HG02840 (cell line): ENCODE measurements at regions not wholly inside any gene's neighbourhood (a gene's known extent, or its start where the extent isn't known, plus 50 kb on each side); places are given as distances from the start of the nearest gene placed in this dataset.
"Not testable (repeated sequence)": the region's sequence is repeated elsewhere in the genome, so short reads cannot be mapped to it uniquely, and the experiment has no call there.

Source experiments
- ATAC-seq: cut with Tn5 transposase; IDR thresholded peaks from one replicate; pipeline ENCODE4 v1.9.1; 2021; ENCODE audit warnings: mild to moderate bottlenecking, moderate library complexity, moderate number of reproducible peaks; ENCODE audit not compliant: unreplicated experiment, low FRiP score

- ATAC-seq: no peak
Measured at GRCh38 chr2:194896871-194897270, 760.2 kb upstream of the SLC39A10 start.

DNA sequence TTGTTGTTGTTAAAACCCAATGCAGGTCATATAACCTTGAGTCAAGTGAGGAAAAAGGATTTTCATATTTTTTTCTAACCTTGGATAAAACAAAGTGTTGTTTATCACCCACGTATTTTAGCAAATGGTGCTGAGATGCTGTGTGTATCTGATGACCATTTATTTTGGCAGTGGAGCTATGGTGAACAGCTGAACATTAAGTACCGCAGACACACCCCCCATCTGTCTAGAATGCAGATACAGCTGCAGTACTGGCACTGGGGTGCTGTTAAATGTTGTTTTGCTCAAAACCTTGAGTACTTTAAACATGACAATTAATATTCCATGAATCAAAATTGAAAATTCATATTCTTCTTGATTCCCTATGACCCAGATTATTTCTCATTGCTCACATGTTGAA lies 773.3 kb upstream of the SLC39A10 start:
- no peak for ATAC-seq

DNA sequence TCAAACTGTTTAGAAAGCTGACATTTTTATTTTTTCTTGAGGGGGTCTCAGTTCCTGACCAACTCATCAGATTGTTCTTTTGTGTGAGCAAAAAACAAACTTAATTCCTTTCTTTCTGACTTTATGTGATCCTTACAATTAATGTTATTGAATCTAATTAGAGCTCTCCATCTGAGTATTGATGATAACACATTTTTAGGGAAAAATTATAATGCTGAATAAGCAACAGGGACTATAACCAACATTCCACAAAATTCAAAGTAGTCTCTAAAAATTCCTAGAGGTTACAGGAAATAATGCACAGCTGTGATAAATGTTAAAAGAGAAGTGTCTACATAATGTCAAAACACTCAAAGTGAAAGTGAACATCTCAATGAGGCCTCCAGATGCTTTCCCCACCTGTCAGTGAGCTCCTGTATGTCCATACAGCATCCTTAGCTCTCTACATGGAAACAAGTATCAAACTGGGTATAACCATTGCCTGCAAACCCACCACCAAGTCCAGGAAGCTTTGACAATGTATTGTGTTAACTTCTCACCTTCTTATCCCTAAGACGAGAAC lies 786.0 kb upstream of the SLC39A10 start:
- no peak for ATAC-seq

DNA sequence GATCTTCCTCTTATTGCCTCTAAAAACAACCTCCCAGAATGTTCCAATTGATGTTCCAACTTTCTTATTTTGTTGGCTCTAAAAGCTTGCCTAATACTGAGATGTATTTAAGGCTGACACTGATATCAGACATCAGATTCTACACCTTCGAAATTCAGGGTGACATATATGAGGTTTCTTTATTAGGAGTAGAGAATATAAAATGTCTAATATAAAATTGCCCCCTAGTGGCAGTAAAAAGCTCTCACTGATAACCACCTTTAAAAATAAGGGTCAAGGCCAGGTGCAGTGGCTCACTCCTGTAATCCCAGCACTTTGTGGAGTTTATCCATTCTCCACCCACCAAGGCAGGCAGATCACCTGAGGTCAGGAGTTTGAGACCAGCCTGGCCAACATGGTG lies 789.7 kb upstream of the SLC39A10 start:
- ATAC-seq: no peak

DNA sequence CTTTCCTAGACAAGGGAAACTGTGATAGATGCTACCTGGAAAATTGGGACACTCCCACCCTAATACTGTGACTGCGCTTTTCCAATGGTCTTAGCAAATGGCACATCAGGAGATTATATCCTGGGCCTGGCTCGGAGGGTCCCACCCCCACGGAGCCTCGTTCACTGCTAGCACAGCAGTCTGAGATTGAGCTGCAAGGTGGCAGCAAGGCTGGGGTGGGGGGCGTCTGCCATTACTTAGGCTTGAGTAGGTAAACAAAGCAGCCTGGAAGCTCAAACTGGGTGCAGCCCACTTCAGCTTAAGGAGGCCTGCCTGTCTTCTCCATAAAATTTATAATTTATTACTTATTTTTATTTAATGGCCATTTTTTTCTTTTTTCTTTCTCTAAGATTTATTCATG lies 802.1 kb upstream of the SLC39A10 start:
- ATAC-seq: no peak

- no peak for ATAC-seq
Measured at GRCh38 chr2:194842871-194843270, 814.2 kb upstream of the SLC39A10 start.

GRCh38 chr2:194834371-194834770 lies 822.7 kb upstream of the SLC39A10 start:
- not testable (repeated sequence) for ATAC-seq

DNA sequence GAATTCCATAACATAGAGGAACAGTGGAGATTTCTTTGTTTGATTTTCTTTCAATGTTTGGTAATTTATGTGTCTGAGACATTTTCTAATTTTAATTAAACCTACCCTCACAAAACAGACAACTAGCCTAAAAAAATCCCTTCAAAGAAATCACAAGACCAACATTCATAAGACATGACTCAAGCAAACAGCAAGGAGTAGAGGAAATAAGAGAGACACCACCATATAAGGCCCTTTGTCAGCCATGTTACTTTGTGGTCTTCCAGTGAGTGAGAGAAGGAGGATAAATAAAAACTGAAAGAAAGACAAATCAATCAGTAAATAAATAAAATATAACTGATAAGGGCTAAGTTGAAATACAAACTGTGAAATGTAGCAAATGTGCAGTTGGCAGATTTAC lies 830.8 kb upstream of the SLC39A10 start:
- no peak for ATAC-seq

GRCh38 chr2:194824450-194824849 lies 832.6 kb upstream of the SLC39A10 start:
- ATAC-seq: no peak

- no peak for ATAC-seq
Measured at GRCh38 chr2:194822657-194823056, 834.4 kb upstream of the SLC39A10 start.

DNA sequence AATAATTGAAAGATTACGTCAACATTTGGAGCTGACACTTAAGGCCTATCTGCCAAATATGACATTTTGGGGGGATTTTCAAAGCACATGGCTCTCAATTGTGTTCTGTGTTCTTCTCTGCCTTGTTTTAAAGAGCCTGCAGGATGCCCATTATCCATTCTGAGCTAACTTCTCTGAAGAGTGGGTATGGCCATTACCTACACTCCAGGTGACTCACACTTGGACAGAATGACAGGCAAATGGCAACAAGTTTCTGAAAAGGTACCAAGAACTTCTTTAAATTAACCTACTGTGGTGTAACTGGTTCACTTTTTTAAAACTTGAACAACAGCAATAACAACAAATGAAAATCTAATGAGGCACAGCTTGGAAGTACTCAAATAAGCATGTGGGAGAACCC lies 834.9 kb upstream of the SLC39A10 start:
- ATAC-seq: no peak

DNA sequence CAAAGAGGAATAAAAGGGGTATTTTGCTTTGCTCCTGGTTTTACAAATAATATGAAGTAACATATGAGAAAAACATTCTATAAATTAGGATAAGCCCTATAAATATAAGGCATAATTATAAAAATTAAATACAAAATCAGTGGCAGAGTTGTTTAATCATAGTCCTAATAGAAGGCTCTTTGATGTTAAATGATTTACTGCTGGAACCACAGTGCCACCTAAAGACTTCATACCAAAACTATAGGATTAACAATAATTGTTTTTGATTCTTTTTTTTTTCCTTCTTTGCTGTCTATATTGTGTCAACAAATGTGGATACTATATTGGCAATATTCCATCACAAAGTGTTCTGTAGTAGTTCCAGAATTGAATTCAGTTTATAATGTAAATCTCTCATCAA lies 837.7 kb upstream of the SLC39A10 start:
- no peak for ATAC-seq

DNA sequence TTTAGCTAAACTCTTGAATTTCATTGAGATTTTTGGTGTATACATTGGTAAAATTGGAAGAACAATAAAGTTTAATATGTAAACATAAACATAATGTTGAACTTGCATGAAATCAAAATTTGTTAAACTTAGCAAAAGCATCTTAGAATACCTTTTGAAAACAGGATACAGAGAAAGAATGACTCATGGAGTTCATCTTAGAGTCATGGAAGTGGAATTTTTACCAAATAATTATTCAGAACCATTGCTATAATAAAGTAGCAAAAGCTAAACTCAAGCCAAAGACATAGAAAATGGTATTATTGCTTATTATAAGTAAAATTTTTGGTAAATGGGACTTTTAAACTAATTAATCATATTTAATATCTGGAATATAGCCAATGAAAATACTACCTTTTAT lies 841.6 kb upstream of the SLC39A10 start:
- no peak for ATAC-seq

DNA sequence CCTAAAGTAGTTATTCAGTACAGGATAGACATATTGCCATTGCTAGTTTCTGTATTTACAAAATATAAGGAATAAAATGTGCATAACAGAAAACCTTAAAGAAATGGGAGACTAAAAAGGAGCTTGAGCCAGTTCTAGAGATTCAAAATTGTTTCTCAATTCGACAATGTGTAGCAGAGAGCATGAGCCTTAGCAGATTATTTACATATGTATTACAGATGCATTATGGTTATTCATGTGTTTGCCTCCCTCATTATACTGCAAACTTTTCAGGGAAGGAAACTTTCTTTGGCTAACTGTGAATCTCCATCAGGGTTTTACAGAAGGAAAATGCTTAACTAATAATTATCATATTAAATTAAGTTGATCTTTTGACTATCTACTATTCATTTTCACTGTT lies 854.4 kb upstream of the SLC39A10 start:
- ATAC-seq: no peak

GRCh38 chr2:194787071-194787470 lies 870.0 kb upstream of the SLC39A10 start:
- ATAC-seq: not testable (repeated sequence)

DNA sequence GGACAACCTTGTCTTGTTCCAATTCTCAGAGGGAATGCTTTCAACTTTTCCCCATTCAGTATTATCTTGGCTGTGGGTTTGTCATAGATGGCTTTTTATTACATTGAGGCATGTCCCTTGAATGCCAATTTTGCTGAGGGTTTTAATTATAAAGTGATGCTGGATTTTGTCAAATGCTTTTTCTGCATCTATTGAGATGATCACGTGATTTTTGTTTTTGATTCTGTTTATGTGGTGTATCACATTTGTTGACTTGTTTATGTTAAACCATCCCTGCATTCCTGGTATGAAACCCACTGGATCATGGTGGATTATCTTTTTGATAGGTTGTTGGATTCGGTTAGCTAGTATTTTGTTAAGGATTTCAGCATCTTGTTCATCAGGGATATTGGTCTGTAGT lies 885.6 kb upstream of the SLC39A10 start:
- ATAC-seq: not testable (repeated sequence)

DNA sequence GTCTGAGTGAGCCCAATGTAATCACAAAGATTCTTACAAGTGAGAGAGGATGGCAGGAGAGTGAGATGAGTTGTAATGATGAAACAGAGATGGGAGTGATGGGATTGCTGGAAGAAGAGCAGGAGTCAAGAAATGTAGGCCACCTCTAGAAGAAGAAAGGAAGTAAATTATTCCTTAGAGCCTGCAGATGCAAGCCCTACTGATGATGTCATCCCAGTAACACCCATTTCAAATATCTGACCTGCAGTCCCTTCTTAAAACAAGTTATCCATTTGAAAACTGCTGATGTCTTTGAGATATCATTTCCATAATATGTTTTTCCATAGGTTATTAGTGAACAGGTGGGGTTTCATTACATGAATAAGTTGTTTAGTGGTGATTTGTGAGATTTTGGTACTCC lies 888.0 kb upstream of the SLC39A10 start:
- no peak for ATAC-seq

DNA sequence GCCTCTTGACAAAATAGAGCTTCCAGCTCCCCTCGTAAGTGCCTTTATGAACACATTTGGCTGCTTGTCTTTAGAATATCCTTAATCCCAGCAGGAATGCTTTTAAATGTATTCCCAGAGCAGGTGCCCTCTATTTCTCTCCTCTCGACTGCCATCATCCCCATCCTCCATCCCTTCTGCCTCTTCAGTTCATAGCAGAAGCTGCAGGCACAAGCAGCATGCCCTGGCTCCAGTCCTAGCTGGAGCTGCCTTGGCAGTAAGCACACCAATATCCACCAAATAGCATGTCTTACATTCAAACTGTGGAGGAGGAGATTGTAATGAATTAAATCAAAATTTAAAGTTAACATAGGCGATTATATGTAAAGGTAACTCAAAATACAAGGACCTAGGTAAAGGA lies 891.3 kb upstream of the SLC39A10 start:
- ATAC-seq: no peak

DNA sequence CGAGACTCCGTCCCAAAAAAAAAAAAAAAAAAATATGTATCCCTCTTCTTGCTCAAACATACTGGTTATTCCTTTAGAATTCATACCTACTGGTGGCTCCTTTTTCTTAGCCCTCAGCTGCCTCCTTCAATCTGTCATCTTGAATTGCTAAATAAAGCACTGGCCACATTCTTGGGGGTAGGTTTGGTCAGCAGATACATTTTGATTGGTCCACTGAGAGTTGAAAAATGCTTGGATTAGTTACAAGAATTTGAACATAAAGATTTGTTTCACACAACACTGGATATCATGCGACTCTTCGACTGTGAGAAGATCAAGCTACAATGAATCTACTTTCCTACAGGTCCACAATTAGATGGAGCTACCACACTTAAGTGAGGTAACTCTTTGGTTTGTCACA lies 906.1 kb upstream of the SLC39A10 start:
- ATAC-seq: no peak

DNA sequence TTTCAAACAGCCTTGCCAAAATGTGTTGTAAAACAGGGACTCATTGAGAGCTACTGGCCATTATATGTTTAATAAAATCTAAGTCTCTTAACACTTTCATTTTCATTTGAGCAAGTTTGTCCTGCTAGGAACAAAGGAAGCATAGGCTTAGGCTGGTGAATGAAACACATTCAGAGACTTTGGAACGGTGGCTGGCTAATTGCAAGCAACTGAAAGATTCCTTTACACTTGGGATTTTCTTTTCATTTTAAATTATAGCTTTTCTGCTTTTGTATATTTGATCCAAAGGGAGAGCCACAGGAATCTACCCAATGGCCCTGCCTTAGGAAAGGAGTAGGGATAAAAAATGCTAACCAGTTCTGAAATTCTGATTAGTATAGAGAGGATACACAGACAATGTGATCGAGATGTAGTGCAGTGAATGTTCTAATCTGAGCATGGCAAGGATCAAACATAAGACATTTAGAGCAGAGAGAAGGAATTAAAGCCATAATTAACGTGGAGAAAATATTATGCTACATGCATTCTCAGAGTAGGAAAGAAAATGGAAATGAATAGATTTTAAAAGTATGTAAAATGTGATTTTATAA lies 911.4 kb upstream of the SLC39A10 start:
- no peak for ATAC-seq

DNA sequence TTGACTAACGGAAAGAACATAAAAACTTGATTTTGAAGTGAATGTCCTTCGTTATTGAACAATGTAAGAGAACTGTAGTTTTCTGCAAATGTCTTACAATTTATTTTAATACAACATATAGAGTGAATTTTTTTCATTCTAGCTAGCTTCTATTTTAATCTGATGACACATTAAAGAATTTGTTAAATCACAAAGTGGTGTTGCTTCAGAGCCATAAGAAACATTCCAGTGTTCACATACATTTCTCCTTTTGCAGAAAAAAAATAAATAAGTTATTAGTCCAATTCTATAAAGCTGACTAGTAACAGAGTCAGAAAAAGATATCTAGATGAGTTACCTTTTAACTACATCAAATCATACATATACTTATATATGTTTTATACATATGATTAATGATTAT lies 914.3 kb upstream of the SLC39A10 start:
- no peak for ATAC-seq

GRCh38 chr2:194739217-194739616 lies 917.8 kb upstream of the SLC39A10 start:
- ATAC-seq: no peak
